CD14-positive monocyte (primary cell): ENCODE measurements at regions not wholly inside any gene's neighbourhood (a gene's known extent, or its start where the extent isn't known, plus 50 kb on each side); places are given as distances from the start of the nearest gene placed in this dataset.

Experiments used
- DNase-seq, 3 donors: peaks; one replicate each; pipeline ENCODE4 v3.0.0-alpha.2; 2011 to 2022
- H2AFZ ChIP-seq: 2 replicates; pipeline ENCODE4 v1.6.0; 2012; ENCODE audit warnings: mild to moderate bottlenecking, low read depth, low read length, inconsistent platforms; ENCODE audit not compliant: insufficient read depth, poor library complexity, severe bottlenecking
- H3K27ac ChIP-seq, 2 donors: 1 replicate in 1 of 2; 2 replicates in 1 of 2; pipeline ENCODE4 v1.5.1; 2012 to 2013; ENCODE audit warnings: low read length in 2 of 2, control low read depth in 1 of 2, inconsistent platforms in 1 of 2, low read depth in 1 of 2, mild to moderate bottlenecking in 1 of 2
- H3K27me3 ChIP-seq, 2 donors: one replicate each; pipeline versions ENCODE4 v1.6.0 to v1.6.1; 2011 to 2013; ENCODE audit warnings: low read length in 2 of 2; ENCODE audit not compliant: control insufficient read depth in 2 of 2, insufficient read depth in 2 of 2
- H3K36me3 ChIP-seq, 2 donors: replicated peaks in 1 of 2; 1 replicate in 1 of 2; 2 replicates in 1 of 2; pipeline versions ENCODE4 v1.5.1 to v1.6.1; 2012 to 2013; ENCODE audit warnings: low read length in 2 of 2, control low read depth in 1 of 2, inconsistent platforms in 1 of 2, mild to moderate bottlenecking in 1 of 2; ENCODE audit not compliant: insufficient read depth in 2 of 2, control insufficient read depth in 1 of 2
- H3K4me1 ChIP-seq, 2 donors: 1 replicate in 1 of 2; 2 replicates in 1 of 2; pipeline versions ENCODE4 v1.5.1 to v1.6.1; 2012 to 2013; ENCODE audit warnings: low read length in 2 of 2, control low read depth in 1 of 2, inconsistent platforms in 1 of 2, mild to moderate bottlenecking in 1 of 2, moderate library complexity in 1 of 2; ENCODE audit not compliant: insufficient read depth in 2 of 2, control insufficient read depth in 1 of 2
- H3K4me2 ChIP-seq: replicated peaks from 2 replicates; pipeline ENCODE3; 2012; ENCODE audit warnings: low read length, moderate library complexity, mild to moderate bottlenecking; ENCODE audit not compliant: poor library complexity, severe bottlenecking; ENCODE audit errors: extremely low read depth
- H3K4me3 ChIP-seq, 3 experiments: fragments of 200-600 bp in 1 of 3; sonication (generic) in 1 of 3; replicated peaks in 1 of 3; 1 replicate in 2 of 3; 2 replicates in 1 of 3; pipeline ENCODE4 v1.5.1; 2011 to 2013; ENCODE audit warnings: low read length in 3 of 3, mild to moderate bottlenecking in 3 of 3, control low read depth in 2 of 3, low read depth in 2 of 3, inconsistent platforms in 1 of 3, moderate library complexity in 1 of 3
- H3K79me2 ChIP-seq: 2 replicates; pipeline ENCODE4 v1.6.0; 2012; ENCODE audit warnings: mild to moderate bottlenecking, control low read depth, inconsistent platforms, low read length, moderate library complexity; ENCODE audit not compliant: insufficient read depth
- H3K9ac ChIP-seq: 2 replicates; pipeline ENCODE4 v1.6.0; 2017; ENCODE audit warnings: low read length, mild to moderate bottlenecking; ENCODE audit not compliant: insufficient read depth, poor library complexity, severe bottlenecking
- H3K9me3 ChIP-seq, 2 donors: replicated peaks in 1 of 2; 1 replicate in 1 of 2; 2 replicates in 1 of 2; pipeline versions ENCODE4 v1.5.1 to v1.6.1; 2012 to 2013; ENCODE audit warnings: low read length in 2 of 2, control low read depth in 1 of 2; ENCODE audit not compliant: control insufficient read depth in 1 of 2, insufficient read depth in 1 of 2
- H4K20me1 ChIP-seq: 2 replicates; pipeline ENCODE4 v1.6.0; 2012; ENCODE audit warnings: mild to moderate bottlenecking, low read length, control low read depth, moderate library complexity; ENCODE audit not compliant: insufficient read depth
- H3K27ac Mint-ChIP-seq, 7 donors: one replicate each; pipeline ENCODE4 v1.8.0; 2020; ENCODE audit warnings: mild to moderate bottlenecking in 7 of 7, mixed read lengths in 7 of 7, moderate library complexity in 6 of 7, inconsistent platforms in 2 of 7
- H3K27me3 Mint-ChIP-seq, 3 donors: one replicate each; pipeline ENCODE4 v1.8.0; 2021 to 2022; ENCODE audit warnings: low read depth in 3 of 3, mild to moderate bottlenecking in 3 of 3, mixed read lengths in 3 of 3, moderate library complexity in 3 of 3, inconsistent platforms in 1 of 3
- H3K36me3 Mint-ChIP-seq, 2 donors: one replicate each; pipeline ENCODE4 v1.8.0; 2020; ENCODE audit warnings: mixed read lengths in 2 of 2, inconsistent platforms in 1 of 2, mild to moderate bottlenecking in 1 of 2
- H3K4me1 Mint-ChIP-seq: one replicate; pipeline ENCODE4 v1.8.0; 2020; ENCODE audit warnings: mild to moderate bottlenecking, mixed read lengths
- H3K4me3 Mint-ChIP-seq, 2 donors: one replicate each; pipeline ENCODE4 v1.8.0; 2020; ENCODE audit warnings: mild to moderate bottlenecking in 2 of 2, mixed read lengths in 2 of 2, moderate library complexity in 1 of 2
- H3K9me3 Mint-ChIP-seq, 7 donors: one replicate each; pipeline ENCODE4 v1.8.0; 2020 to 2022; ENCODE audit warnings: mixed read lengths in 7 of 7, mild to moderate bottlenecking in 6 of 7, moderate library complexity in 6 of 7, inconsistent platforms in 2 of 7
- WGBS: methylation state at CpG from one replicate; pipeline ENCODE4 v1.1.5; 2013; ENCODE audit warnings: missing lambda C conversion rate; ENCODE audit not compliant: insufficient coverage; 5-methylcytosine and 5-hydroxymethylcytosine counted together
- intact Hi-C, 2 donors: fragments of 100-400 bp; cut with micrococcal nuclease; formaldehyde crosslinking; loops; one replicate each; pipeline versions ENCODE4 v1.15.0 to v1.15.1; 2023
- TF ChIP-seq, protein P1 (sequence below): fragments of 200-600 bp; IDR thresholded peaks from one replicate; pipeline ENCODE4 v1.8.0; 2022; ENCODE audit warnings: antibody characterized with exemption, mild to moderate bottlenecking

- Mint-ChIP-seq H3K27ac (no peak overlapping the region), H3K4me3 (peak overlapping the region in 1 of 2 donors; percentile 47), H3K4me1 (peaks cover 3% of the 10 kb centered on the region), H3K9me3 (no peaks in the 10 kb centered on the region), H3K36me3 (no peaks in the 10 kb centered on the region), H3K27me3 (peaks cover 11 to 26% (median 17%) of the 10 kb centered on the region in 3 donors)
- Histone ChIP-seq H3K9ac (no peak overlapping the region), H4K20me1 (no peaks in the 10 kb centered on the region), H3K9me3 (no peaks in the 10 kb centered on the region), H3K4me2 (no peak overlapping the region), H3K27me3 (peaks cover 9 to 25% of the 10 kb centered on the region in 2 donors), H3K36me3 (no peaks in the 10 kb centered on the region), H2AFZ (no peak overlapping the region), H3K4me3 (no peak overlapping the region), H3K79me2 (no peaks in the 10 kb centered on the region), H3K27ac (no peak overlapping the region), H3K4me1 (no peaks in the 10 kb centered on the region)
- TF ChIP-seq, protein P1, sequence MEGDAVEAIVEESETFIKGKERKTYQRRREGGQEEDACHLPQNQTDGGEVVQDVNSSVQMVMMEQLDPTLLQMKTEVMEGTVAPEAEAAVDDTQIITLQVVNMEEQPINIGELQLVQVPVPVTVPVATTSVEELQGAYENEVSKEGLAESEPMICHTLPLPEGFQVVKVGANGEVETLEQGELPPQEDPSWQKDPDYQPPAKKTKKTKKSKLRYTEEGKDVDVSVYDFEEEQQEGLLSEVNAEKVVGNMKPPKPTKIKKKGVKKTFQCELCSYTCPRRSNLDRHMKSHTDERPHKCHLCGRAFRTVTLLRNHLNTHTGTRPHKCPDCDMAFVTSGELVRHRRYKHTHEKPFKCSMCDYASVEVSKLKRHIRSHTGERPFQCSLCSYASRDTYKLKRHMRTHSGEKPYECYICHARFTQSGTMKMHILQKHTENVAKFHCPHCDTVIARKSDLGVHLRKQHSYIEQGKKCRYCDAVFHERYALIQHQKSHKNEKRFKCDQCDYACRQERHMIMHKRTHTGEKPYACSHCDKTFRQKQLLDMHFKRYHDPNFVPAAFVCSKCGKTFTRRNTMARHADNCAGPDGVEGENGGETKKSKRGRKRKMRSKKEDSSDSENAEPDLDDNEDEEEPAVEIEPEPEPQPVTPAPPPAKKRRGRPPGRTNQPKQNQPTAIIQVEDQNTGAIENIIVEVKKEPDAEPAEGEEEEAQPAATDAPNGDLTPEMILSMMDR = no peak
- intact Hi-C loops = loop anchor here (5.0 kb wide), 2 partner anchors 892 to 907 kb away; no protein-coding TSS in a partner anchor
- DNase-seq = no peak
- WGBS = 89% methylated on average over 1 of the region's 4 CpGs
Measured at GRCh38 chr5:87784879-87785495, 372.3 kb upstream of the CCNH start.

DNA sequence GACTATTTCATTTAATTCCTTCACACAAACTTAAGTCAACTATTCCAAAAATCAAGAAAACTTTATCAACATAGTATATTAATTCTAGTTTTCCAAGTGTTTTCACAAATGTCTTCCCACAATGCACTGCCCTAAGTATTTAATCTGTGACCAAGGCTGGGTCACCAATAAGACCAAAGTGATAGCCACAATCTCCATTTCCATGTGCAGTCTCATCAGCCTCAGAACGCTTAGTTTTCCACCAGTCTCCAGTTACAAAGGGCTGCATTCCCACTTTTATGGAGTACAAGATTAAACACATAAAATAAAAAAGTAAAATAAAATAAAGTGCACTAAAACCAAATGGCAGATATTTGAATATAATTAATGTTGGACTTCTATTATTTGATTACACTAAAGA lies 371.6 kb upstream of the CCNH start:
- Mint-ChIP-seq H3K36me3 (no peaks in the 10 kb centered on the region), H3K4me1 (peaks cover 3% of the 10 kb centered on the region), H3K4me3 (no peak overlapping the region), H3K27ac (no peak overlapping the region), H3K9me3 (no peaks in the 10 kb centered on the region), H3K27me3 (peaks cover 11 to 26% (median 17%) of the 10 kb centered on the region in 3 donors)
- H3K79me2 ChIP-seq = no peaks in the 10 kb centered on the region
- no peak for DNase-seq
- H4K20me1 ChIP-seq = no peaks in the 10 kb centered on the region
- no peak overlapping the region for H3K9ac ChIP-seq
- H2AFZ ChIP-seq = no peak overlapping the region
- H3K36me3 ChIP-seq = no peaks in the 10 kb centered on the region
- no peak overlapping the region for H3K4me3 ChIP-seq
- intact Hi-C loops = loop anchor here (5.0 kb wide), 2 partner anchors 893 to 908 kb away; no protein-coding TSS in a partner anchor
- H3K4me1 ChIP-seq = no peaks in the 10 kb centered on the region
- no peak overlapping the region for H3K27ac ChIP-seq
- H3K9me3 ChIP-seq = no peaks in the 10 kb centered on the region
- H3K4me2 ChIP-seq = no peak overlapping the region
- TF ChIP-seq, protein P1 = no peak
- H3K27me3 ChIP-seq = peaks cover 9 to 25% of the 10 kb centered on the region in 2 donors
- no CpG with 5 or more reads among the region's 1 CpG for WGBS
